ENCODE measurements at regions not wholly inside any gene's neighbourhood (a gene's known extent, or its start where the extent isn't known, plus 50 kb on each side); places are given as distances from the start of the nearest gene placed in this dataset.

DNA sequence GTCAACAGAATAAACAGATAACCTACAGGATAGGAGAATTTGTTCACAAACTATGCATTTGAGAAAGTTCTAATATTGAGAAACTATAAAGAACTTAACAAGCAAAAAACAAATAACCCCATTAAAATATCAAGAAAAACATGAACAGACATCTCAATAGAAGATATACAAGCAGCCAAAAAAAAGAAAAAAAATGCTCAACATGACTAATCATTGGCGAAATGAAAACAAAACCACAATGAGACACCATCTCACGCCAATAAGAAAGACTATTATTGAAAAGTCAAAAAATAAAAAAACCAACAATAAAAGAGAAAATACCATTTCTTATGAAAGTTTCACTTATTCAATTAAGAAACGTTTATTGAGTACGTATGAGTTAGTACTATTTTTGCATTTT is 800.5 kb downstream of the CBLN2 start:
- no peak for DNase-seq (ENCODE audit: low read depth)

DNA sequence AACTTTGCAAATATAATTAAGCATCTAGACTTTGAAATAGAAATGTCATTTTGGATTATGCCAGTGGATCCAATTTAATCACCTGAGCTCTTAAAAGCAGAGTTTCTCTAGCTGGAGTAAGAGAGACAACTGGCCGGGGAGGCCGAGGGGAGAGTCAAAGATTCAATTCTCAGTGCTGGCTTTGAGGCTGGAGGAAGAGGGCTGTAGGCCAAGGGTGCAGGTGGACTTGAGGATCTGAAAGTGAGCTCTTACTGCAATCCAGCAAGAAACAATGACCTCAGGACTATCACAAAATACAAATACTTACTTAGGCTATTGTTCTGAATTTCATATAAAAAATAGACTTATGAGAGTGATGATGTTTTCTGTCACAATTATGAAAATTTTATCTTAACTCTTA is 814.5 kb downstream of the CBLN2 start:
- DNase-seq (ENCODE audit: low read depth), result no peak

DNA sequence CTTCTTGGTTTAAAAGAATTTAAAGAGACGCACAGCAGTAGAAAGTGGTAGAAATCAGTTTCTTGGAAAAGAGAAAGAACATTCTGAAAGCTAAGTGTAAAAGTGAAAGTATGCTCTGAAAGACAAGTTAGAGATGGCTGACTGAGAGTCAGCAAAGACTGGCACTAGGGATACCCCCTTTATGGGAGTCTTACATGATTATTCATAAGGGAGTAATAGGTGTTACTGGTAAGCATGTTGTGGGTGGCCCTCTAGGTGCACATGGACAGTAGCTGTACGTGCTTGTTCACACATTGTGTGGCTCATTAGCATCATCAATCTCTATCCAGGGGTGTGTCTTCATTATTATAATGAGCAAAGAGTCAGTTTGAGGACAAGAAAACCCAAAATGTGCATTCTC is 816.2 kb downstream of the CBLN2 start:
- no peak for DNase-seq (ENCODE audit: low read depth)

DNA sequence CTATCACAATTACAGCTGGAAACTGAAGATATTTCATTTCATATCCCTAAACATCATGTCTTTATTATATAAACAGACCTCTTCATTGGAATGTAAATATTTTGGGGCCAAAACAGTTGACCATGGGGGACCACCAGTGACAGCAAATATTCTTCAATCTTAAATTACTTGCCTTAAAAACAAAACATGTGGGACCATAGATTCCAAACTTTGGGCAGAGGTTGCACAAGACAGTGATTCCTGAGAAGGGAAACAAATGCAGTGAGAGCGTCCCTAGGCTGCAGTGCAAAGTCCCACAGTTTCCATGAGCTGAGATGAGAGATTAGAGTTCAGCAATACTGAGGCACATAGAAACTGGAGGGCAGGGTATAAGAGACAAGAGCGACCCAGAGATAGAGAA is 818.9 kb downstream of the CBLN2 start:
- no peak for DNase-seq (ENCODE audit: low read depth)

DNA sequence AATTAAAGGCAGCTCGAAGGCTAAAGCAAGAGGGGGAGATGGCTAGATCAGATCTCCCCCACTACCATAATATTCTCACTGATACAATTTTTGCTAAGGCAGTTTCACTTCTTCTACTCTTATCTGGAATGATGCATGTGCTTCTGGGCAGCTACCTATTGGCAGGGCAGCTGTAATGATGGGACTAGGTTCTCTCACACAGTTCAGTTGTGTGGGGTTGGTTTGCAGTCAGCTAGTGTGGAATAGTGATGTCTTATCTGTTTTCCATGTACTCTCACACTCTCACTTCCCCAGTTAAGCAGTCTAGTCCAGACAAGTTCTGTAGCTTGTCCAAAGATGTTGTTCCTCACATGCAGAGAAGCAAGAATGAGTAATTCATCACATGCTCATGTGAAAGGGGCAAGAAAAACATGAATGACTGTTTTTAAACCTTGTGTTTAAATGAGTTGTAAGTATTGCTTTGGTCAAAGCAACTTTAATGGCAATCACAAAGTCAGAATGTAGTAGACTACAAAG is 836.1 kb downstream of the CBLN2 start:
- no peak for DNase-seq (ENCODE audit: low read depth)

DNA sequence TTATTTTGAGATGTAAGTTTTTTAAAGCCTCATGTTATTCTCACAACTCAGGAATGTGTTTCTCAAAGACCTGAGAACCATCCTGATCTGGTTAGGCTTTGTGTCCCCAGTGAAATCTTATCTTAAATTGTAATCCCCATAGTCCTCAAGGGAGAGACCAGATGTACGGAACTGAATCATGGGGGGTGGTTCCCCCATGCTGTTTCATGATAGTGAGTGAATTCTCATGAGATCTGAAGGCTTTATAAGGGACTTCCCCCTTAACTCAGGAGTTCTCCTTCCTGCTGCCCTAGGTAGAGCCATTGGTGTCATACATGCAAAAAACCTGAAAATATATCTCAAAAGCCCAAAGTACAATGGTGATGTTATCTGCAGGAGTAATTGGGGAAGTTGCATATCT is 836.7 kb downstream of the CBLN2 start:
- no peak for DNase-seq (ENCODE audit: low read depth)

DNA sequence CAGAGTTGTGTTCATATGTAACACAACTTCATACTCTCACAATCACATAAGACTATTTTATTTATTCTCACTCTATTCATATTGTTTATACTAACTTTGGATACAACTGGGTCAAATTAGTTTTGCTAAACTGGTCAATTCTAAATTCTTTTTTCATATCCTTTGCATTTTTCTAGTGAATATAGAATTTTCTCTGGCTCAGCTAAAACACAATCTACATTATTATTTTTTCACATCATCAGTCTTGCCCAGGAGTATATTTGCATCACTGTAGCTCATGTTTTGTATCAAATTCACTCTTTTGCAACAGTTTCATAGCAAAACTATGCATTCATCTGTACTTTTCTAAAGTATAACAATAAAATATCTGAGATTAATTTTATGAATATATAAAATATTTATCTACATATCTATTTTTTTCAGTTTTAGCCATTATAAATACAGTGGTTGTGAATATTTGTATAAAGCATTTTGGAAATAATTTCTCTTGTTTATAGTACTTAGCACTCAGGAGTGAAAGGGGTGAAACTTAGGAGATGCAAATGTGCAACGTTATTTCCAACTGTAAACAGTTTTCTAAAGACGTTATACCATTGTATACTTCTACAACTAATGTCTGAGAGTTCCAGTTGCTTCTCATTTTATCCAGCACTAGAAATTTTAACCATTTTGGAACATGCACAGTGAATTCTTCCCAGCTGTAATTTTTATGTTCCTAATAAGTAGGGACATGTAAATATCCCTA is 854.6 kb downstream of the CBLN2 start:
- no peak for DNase-seq (ENCODE audit: low read depth)

DNA sequence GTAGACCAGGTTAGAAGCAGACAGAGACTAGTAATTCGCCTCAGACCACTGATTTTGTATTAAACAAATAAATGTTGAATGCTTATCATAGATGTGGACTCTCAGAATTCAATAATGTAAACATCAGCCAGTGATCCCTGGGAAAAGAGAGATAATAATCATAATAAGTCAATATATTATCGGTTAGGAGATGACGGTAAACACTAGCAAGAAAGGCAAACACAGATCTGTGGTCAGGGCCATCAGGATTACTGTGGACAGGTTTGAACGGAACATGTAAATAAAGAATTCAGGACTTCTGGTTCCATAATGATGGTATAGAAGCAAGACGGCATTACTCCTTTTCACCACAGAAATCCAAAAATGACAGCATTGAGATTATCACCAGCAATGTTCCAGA is 861.6 kb downstream of the CBLN2 start:
- no peak for DNase-seq (ENCODE audit: low read depth)

DNA sequence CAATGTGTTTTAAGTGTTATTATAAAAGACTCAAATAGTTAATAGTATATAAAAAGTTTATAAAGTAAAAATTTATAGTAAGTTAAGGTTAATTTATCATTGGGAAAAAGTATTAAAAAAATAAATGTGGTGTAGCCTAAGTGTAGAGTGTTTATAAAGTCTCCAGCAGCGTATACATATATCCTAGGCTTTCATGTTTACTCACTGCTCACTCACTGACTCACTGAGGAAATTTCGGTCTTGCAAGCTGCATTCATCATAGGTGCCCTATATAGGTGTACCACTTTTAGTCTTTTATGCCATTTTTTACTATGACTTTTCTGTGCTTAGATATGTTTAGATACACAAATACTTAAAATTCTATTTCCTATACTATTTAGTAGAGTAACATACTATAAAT is 866.0 kb downstream of the CBLN2 start:
- DNase-seq (ENCODE audit: low read depth), result no peak

DNA sequence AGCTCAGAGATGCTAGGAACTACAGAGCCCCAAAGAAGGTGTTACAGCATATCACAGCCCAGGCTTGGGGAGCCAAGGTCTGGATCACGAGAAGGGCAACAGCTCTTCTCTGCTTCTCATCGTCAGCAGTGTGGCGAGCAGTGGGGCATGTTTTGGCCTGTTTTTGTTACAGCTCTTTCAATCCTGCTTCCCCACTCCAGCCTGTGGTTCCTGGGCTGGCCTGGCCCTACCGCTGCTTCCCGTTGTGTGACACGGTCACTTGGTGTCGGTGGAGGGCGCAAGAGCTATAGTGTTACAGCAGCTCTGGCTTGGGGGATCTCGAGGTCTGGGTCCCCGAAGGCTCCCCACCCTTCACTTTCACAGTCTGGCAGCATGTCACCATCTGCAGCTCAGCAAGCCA is 870.2 kb downstream of the CBLN2 start:
- DNase-seq (ENCODE audit: low read depth), result no peak

DNA sequence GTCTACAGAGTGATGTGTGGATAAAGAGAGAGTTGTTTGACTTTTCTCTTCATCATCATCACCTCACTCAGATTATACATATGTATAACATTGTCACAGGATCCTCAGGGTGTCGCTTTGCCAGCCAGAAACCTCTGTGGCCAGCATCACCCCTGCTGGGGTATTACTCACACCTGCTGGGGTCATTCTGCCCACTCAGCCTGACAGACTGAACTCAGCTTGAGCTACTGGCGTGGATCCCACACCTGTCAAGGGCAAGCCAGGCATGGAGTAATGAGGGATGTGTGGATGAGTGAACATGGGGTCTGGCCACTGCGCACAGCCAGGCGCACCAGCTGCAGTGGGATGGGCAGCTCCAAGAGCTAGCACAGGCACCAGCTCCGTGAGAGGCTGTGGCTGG is 870.6 kb downstream of the CBLN2 start:
- DNase-seq (ENCODE audit: low read depth), result no peak

DNA sequence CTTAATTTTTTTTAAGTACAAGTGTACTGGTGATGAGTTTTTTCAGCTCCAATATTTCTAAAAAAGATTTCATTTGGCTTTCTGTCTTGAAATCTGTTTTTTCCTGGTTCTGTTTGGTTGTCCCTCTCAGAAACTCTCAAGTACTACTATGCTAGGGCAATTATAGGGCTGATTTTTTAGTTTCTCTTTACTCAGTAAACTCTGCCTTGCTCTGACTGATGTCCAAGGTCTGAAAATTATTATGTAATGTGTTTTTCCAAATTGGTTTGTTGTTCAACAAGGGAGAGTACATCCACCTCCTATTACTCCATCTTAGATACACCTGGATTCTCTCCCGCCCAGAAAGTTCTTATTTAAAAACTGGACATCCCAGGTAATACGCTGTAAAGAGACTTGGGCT is 877.7 kb downstream of the CBLN2 start:
- no peak for DNase-seq (ENCODE audit: low read depth)

DNA sequence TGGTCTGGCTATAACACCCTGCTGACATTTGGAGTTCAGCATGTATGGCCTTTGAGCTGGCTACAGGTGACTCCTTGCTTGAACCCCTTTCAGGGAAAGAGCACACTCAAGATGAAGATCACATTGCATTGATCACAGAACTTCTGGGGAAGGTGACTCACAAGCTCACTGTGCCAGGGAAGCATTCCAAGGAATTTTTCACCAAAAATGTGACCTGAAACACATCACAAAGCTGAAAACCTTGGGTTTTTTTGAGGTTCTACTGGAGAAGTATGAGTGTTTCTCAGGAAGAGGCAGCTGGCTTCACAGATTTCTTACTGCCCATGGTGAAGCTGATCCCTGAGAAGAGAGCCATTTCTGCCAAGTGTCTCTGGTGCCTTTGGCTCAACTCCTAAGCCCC is 879.0 kb downstream of the CBLN2 start:
- no peak for DNase-seq (ENCODE audit: low read depth)

DNA sequence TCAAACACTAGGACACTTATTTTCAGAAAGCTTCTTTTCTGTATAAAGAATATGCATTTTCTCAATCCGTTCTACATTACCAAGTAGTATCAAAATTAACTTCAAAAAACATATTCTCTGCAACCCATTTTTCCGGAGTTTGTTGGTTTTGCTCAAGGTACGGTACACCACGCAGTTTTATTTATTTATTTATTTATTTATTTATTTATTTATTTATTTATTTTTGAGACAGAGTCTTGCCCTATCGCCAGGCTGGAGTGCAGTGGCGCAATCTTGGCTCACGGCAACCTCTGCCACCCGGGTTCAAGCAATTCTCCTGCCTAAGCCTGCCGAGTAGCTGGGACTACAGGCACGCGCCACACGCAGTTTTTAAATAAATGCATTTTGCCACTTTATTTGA is 900.3 kb downstream of the CBLN2 start:
- no peak for DNase-seq (ENCODE audit: low read depth)

DNA sequence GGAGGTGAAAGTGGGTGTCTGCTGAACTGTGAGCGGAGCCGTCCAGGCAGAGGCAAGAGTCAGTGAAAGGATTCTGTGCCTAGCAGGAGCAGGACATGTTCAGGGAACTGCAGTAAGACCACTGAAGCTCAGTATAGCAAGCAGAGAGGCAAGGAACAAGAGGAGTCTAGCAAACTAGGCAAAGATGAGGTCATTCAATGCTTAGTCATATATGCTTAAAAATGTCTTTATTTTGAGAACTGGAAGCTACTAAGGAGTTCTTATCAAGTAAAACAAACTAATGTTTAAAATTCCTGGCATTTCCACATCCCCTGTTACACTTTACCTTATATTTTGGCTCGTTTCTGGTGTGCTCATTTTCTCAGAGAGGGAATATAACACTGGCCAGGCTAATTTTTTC is 913.4 kb downstream of the CBLN2 start:
- DNase-seq (ENCODE audit: low read depth), result no peak

DNA sequence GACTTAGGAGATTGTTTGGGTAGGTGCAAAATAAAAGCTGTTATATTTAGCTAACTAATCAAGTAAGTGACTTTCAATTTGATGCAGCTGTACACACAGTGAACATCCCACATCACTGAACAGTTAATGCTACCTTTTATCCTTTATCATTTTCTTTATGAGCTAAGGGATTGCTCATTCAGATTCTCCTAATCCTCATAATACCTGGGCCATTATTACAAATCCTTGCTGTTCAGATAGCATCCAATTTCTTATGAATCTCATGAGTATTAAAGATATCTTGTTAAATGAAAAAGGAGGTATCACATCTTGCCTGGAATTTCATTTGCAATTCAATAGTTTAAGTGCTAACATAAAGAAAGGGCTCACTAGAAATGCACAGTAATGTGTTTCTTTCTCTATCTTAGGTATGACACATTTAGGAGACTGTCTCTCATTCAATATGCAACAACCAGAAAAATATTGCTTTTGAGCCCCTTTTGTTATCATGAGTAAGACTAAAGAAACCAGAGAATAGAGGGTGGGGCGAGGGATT is 918.5 kb downstream of the CBLN2 start:
- no peak for DNase-seq (ENCODE audit: low read depth)

DNA sequence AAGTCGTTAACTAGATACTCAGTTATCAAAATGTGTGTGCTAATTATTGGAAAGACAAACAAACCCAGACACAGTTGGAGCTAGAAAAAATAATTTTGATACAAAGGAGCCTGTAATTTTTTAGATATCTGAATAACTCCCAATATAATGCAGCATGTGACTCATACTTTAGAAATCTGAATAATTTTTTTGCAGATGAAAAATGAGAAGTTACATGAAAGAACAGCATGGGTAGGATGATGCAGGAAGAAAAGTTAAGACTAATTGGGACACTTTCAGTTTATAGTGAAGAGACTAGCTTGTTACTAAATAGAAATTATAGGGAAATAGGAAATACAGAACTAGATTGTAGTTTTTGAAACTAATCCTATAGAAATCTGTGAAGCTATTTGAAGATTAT is 945.8 kb downstream of the CBLN2 start:
- no peak for DNase-seq (ENCODE audit: low read depth)

DNA sequence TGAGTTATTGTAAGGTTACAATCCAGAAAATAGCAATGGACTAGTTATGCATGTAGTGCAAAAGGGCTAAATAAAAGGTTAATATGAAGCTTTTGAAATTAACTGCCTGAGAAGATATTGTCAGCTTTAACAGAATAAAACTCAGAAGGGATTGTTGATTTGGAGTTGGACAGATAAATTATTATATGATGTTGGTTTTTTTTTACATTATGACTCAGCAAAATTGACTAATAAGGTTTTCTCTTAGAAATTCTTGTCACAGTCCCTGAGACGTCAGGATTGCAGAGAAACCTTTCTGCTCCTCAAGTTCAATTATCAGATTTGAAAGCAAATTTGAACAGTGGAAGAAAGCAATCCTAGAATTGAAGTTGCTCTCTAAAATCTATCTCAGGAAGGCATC is 946.9 kb downstream of the CBLN2 start:
- DNase-seq (ENCODE audit: low read depth), result no peak

DNA sequence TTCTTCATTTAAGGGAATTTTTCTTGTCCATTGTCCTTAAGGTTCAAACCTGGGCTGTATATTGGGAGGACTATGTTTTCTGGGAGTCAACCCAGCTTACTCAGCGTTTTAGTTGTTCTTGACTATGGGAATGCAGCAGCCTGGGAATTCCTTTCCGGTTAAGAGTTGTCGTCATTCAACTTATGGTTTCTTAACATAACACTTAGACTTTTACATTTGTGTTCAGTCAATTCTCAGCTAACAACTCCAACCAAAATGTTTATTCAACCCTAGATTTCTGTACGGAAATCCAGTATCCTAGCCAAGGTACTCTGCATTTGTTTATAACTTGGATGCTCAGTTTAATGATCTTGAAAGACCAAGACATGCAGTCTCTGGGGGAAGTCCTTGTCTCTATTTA is 960.9 kb downstream of the CBLN2 start:
- DNase-seq (ENCODE audit: low read depth), result no peak

DNA sequence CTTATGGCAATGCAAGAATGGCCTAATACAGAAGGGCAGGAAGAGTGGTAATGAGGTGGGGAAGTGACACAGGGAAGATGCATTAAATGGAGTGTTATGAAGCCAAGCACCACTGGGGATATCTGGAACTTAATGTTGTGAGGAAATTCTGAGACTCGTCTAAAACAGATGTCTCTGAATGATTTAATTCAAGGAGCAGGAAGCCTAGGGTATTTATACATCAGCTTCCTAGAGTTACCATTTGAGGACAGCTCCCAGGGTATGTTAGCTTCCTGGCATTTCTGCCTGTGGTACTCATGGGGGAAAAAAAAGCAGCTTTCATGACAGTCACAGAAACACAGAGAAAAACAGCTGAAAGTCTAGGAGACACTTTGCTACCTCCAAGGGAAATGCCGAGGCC is 989.5 kb downstream of the CBLN2 start:
- DNase-seq (ENCODE audit: low read depth), result no peak

DNA sequence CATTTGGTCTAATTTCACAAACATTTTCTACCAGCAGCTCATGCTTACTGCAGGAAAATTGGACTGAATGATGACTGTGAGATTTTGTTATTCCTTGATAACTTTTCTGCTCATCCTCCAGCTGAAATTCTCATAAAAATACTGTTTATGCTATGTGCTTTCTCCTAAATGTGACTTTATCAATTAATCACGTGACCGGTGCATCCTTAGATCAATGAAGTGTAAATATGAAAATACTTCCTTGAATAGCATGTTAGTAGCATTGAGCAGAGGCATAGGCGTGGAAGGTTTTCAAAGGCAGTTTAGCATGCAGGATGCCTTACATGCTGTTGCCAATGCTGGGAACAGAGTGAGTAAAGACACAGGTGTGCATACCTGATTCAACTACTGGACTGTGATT is 1002.5 kb downstream of the CBLN2 start:
- no peak for DNase-seq (ENCODE audit: low read depth)

DNA sequence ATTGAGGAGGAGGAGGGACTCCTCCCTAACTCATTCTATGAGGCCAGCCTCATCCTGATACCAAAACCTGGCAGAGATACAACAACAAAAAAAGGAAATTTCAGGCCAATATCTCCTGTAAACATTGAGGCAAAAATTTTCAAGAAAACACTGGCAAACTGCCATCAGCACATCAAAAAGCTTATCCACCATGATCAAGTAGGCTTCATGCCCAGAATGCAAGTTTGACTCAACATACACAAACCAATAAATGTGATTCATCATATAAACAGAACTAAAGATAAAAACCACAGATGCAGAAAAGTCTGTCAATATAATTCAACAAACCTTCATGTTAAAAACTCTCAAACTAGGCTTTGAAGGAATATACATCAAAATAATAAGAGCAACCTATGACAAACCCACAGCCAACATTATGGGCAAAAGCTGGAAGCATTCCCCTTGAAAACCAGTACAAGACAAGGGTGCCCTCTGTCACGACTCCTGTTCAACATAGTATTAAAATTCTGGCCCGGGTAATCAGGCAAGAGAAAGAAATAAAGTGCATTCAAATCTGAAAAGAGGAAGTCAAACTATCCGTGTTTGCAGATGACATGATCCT is 1014.3 kb downstream of the CBLN2 start:
- DNase-seq (ENCODE audit: low read depth), result no peak

DNA sequence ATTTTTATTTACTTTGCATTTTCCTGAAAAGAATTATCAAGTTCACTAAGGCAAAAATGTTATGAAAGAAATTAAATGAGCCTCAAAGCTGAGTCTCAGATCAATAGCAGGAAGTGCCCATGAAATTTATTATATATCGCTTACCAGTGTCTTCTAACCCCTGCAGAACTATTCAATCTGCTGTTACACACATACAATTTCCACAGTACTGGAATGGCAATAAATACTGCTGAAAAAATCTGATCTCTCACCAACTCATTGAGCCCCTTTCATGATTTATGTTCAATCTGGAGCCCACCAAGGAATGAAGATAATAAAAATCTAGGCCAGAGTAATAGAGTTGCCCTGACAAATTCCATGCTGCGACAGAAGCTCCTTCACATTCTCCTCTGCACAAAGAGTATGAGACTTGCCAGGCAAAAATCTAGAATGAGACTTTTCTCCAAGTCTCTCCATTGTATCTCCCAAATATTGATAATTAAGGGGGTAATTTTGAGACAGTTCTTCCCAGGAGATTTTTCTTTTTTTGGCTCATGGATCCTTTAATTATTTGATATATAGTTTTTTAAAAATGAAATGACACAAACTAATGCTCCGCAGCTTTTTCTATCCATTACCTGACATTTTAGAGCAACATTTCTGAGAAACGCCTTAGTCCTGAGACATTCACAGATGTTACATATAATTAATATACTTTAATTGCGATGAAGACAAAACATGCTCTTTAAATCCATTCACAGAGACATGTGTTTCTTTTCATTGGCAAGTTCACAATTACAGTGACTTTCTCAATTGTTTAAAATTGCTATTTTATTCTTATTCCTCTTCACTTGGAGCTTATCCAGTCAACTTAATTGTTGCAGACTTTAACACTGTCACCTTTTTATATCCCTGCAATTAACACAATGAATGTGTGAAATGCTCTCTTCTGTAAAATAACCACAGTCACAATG is 1020.4 kb downstream of the CBLN2 start:
- DNase-seq (ENCODE audit: low read depth), result no peak

Measured in HS-27A (cell line).